Chondrocyte (in vitro differentiated cells): ENCODE measurements at regions not wholly inside any gene's neighbourhood (a gene's known extent, or its start where the extent isn't known, plus 50 kb on each side); places are given as distances from the start of the nearest gene placed in this dataset.

Source experiments
- DNase-seq: peaks from one replicate; pipeline ENCODE4 v3.0.0; 2021; ENCODE audit warnings: mixed read lengths, low spot score
- H3K27ac Mint-ChIP-seq: one replicate; pipeline ENCODE4 v1.8.0; 2021; ENCODE audit warnings: mild to moderate bottlenecking, moderate library complexity, mixed read lengths; ENCODE audit not compliant: unreplicated experiment
- H3K27me3 Mint-ChIP-seq: 2 replicates; pipeline ENCODE4 v1.8.0; 2021; ENCODE audit warnings: low read depth, mixed read lengths
- H3K36me3 Mint-ChIP-seq: 2 replicates; pipeline ENCODE4 v1.8.0; 2021; ENCODE audit warnings: low read depth, mixed read lengths
- H3K4me1 Mint-ChIP-seq: 2 replicates; pipeline ENCODE4 v1.8.0; 2021; ENCODE audit warnings: low read depth, mild to moderate bottlenecking, mixed read lengths
- H3K4me3 Mint-ChIP-seq: one replicate; pipeline ENCODE4 v1.8.0; 2021; ENCODE audit warnings: mild to moderate bottlenecking, moderate library complexity, mixed read lengths; ENCODE audit not compliant: unreplicated experiment
- H3K9me3 Mint-ChIP-seq: 2 replicates; pipeline ENCODE4 v1.8.0; 2021; ENCODE audit warnings: low read depth, mixed read lengths
- CTCF ChIP-seq: fragments of 200-600 bp; sonication (generic); IDR thresholded peaks from 2 replicates; pipeline ENCODE4 v1.5.0; 2021; ENCODE audit warnings: antibody characterized with exemption, mild to moderate bottlenecking, moderate library complexity

GRCh38 chr2:216761133-216761532 lies 65.8 kb upstream of the IGFBP5 start:
- no peak for TF ChIP-seq CTCF
- H3K27ac Mint-ChIP-seq = no peak overlapping the region
- no peak for DNase-seq
- H3K27me3 Mint-ChIP-seq = no peaks in the 10 kb centered on the region
- no peaks in the 10 kb centered on the region for H3K9me3 Mint-ChIP-seq
- no peaks in the 10 kb centered on the region for H3K36me3 Mint-ChIP-seq
- H3K4me3 Mint-ChIP-seq = no peak overlapping the region
- H3K4me1 Mint-ChIP-seq = peaks cover 5% of the 10 kb centered on the region

- Mint-ChIP-seq H3K27me3 (no peaks in the 10 kb centered on the region), H3K4me3 (no peak overlapping the region), H3K27ac (no peak overlapping the region), H3K9me3 (no peaks in the 10 kb centered on the region), H3K36me3 (no peaks in the 10 kb centered on the region), H3K4me1 (no peaks in the 10 kb centered on the region)
- TF ChIP-seq CTCF = no peak
- no peak for DNase-seq
Measured at GRCh38 chr2:216758256-216759155, 63.2 kb upstream of the IGFBP5 start.

GRCh38 chr2:216757532-216757931 lies 62.2 kb upstream of the IGFBP5 start:
- Mint-ChIP-seq H3K9me3 (no peaks in the 10 kb centered on the region), H3K27ac (no peak overlapping the region), H3K4me3 (no peak overlapping the region), H3K36me3 (no peaks in the 10 kb centered on the region), H3K27me3 (no peaks in the 10 kb centered on the region), H3K4me1 (no peaks in the 10 kb centered on the region)
- no peak for DNase-seq
- TF ChIP-seq CTCF = no peak

GRCh38 chr2:216756435-216756834 lies 61.1 kb upstream of the IGFBP5 start:
- no peak overlapping the region for H3K4me3 Mint-ChIP-seq
- no peaks in the 10 kb centered on the region for H3K27me3 Mint-ChIP-seq
- H3K27ac Mint-ChIP-seq = no peak overlapping the region
- TF ChIP-seq CTCF = no peak
- H3K9me3 Mint-ChIP-seq = peaks cover 2% of the 10 kb centered on the region
- peaks cover under 1% of the 10 kb centered on the region for H3K4me1 Mint-ChIP-seq
- DNase-seq = no peak
- no peaks in the 10 kb centered on the region for H3K36me3 Mint-ChIP-seq

- Mint-ChIP-seq H3K27me3 (no peaks in the 10 kb centered on the region), H3K4me3 (no peak overlapping the region), H3K27ac (no peak overlapping the region), H3K4me1 (peaks cover 8% of the 10 kb centered on the region), H3K36me3 (no peaks in the 10 kb centered on the region), H3K9me3 (peaks cover 2% of the 10 kb centered on the region)
- no peak for TF ChIP-seq CTCF
- DNase-seq = no peak
Measured at GRCh38 chr2:216754812-216755211, 59.5 kb upstream of the IGFBP5 start.
